ENCODE measurements at regions not wholly inside any gene's neighbourhood (a gene's known extent, or its start where the extent isn't known, plus 50 kb on each side); places are given as distances from the start of the nearest gene placed in this dataset.

GRCh38 chr13:44726778-44727177 is 150.6 kb upstream of the TSC22D1 start:
- TF ChIP-seq CTCF (IDR thresholded peaks at IDR 0.05) (no peak), POLR2AphosphoS5 (IDR thresholded peaks at IDR 0.05) (no peak)
